ENCODE measurements at regions not wholly inside any gene's neighbourhood (a gene's known extent, or its start where the extent isn't known, plus 50 kb on each side); places are given as distances from the start of the nearest gene placed in this dataset.
A peak's percentile ranks its signal among the peaks of the same experiment; 100 is the strongest.
"Not testable (repeated sequence)": the region's sequence is repeated elsewhere in the genome, so short reads cannot be mapped to it uniquely, and the experiment has no call there.

DNA sequence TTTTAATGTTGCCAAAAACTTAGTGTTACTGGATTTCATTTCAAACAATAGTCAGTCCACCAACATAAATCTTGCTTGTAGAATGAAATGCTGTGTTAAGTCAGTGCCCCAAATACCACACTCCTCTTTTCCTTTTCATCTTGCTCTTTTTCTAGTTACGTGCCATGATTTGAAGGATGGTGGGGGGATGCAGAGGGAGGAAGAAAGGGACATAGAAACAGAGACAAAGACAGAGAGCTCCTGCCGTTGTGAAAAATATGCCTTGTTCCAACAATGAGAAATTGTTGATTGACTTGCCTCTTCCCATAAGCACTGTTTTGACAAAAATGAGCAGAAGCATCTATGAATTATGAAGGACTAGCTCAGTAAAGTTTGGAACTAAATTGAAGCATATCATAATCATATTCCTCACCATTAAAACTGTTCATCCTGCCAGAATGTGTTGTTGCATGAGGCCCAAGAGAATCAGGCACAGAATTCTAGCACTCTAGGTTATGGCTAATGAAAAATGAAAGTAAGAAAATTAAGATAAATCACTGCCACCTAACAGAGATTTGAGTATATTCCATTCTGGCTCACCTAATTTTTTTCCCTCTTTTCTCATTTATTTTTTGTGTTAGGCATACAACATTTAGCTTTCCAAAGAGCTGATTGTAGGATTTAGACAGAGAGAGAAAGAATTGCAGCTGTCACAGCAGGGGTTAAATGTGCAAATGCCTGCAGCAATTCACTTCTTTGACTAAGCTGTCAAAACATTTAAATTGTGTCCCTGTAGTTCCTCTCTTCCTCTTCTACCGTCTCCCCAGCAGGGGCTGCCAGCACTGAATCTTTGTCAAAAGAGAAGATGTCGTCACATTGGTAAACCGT, 111.6 kb upstream of the PTPN13 start:
- no peak for DNase-seq

- DNase-seq, result no peak
Measured at GRCh38 chr4:86483173-86483490, 111.0 kb upstream of the PTPN13 start.

- DNase-seq, result no peak
Measured at GRCh38 chr4:86483773-86484172, 110.3 kb upstream of the PTPN13 start.

DNA sequence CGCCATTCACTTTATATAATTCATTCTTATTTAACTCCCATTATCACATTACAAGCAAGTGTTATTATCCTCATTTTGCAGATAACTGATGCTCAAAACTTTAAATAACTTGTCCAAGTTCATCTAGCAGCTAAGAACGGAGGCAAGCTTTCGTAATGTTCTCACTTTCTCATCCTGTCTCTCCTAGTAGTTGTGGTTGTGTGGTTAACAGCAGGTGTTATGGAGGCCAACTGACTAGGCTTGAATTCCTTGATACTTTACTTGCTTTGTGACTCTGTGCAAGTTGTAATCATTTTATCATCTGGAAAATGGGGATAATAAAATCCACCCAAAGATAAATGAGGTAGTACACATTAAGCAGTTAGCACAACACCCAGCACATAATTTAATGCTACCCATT, 109.9 kb upstream of the PTPN13 start:
- DNase-seq, result no peak

DNA sequence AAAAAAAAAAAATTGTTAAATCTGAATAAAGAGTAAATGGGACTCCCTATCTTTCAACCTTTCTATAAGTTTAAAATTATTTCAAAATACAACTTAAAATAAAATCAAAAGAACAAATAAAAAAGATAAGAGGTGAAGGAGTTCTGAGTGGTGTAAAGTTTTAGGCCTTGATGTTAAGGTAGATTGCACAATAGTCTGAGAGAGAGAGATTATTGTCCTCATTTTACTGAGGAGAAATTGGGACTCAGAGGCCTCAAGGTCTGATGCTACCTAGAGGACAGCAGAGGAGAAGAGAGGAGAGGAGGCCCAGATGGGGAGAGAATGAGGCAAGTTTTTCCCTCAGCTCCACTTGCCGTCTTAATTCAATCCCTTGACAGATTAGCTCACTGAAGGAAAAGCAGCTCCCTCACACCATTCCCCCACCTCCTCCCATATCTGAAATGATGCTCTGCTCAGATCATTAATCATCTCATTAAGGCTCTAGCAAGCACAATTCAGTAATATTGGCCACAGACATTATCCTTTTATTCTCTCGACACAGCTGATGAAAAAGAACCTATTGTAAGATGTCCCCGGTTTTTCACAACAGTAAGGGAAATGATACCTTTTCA, 106.3 kb upstream of the PTPN13 start:
- no peak for DNase-seq

GRCh38 chr4:86493460-86493859, 100.7 kb upstream of the PTPN13 start:
- DNase-seq, result no peak

GRCh38 chr4:86496094-86497080, 97.7 kb upstream of the PTPN13 start:
- peak; percentile 30 for DNase-seq

GRCh38 chr4:86497131-86497530, 97.0 kb upstream of the PTPN13 start:
- peak; percentile 16 for DNase-seq

DNA sequence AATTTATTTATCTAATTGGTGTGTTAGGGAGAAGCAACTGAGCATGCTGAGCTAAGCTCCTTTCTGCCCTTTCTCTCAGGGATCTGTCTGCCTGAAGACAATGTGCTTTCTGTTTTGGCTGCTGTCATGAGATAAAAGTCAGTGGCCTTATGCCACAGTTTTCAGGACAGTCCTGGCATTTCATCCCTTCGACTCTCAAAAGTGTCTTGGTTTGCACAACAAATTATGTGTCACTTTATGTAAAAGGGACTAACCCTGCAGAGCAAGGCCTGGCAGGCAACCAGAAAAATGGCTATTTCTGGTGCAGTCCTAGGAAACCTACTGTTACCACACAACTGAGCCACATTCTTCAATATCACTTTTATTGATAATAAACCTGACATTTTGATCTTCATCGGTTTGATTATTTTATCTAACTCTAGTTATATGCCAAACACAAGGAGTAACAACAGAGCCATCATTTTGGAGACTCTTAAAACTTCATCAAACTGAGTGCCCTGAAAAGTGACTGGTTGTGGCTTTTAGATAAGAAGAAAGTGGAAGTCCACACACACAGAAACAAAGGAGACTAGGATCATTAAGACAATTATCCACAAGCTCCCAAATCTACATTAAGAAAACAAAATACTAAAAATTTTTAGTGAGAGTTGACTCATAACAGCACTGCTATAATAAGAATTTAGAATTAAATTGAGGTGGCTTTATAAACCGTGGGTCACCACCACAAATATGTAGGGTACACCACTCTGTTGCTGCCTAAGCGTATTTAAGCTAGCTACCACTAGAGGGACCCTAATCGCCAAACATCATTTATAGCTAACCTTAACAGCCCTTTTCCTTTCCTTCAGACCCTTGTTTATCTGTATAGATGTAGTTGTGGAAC, 95.9 kb upstream of the PTPN13 start:
- peak; percentile 34 for DNase-seq

DNA sequence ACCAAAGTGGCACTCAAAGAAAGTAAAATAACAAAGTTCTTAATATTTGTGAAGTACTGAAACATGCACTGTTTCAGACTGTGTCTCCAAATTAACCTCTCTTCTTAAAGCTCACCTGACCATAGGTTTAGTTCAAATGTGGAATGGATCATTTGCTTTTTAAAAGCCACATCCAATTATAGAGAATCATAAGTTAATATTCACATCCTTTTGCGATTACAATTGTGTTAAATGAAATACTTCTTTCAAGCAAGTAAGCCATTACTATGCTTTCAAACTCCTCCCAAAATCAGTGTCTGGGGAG, 95.3 kb upstream of the PTPN13 start:
- DNase-seq, result no peak

DNA sequence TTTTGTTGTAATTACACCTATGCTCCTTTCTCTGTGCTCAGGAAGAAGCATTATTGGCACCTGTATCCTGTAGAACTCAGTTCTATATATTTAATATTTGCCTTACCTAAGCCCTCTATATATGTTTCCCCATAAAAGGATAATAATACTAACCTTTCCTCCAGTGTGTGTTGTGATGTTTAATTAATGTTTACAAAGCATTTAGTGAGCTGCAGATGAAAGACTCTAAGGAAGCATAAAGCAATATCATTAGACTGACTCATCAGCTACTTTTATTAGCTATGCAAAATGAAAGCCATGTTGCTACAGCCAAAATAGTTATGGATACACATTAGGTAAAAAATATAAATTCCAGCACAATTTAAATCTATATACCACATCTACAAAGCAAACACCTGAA, 93.6 kb upstream of the PTPN13 start:
- DNase-seq, result no peak

- no peak for DNase-seq
Measured at GRCh38 chr4:86502081-86502480, 92.0 kb upstream of the PTPN13 start.

DNA sequence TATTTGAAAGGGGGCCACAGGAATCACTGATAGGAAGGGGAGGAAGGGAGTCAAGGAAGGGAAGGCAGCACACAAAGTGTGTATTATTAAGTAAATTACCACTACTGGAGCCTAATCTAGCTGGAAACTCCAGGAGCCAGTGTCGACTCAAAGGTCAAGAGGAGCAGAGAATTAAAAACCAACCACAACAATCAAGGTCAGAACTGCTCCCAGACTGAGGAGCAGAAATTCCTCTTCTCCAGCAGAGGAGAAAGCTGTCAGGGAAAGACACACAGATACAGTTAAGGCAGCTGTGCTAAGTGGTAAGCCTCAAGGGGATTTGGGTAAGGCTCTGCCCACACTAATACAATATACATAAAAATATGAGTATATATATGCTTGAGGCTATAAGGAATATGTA, 87.5 kb upstream of the PTPN13 start:
- no peak for DNase-seq

- DNase-seq, result no peak
Measured at GRCh38 chr4:86508436-86508835, 85.7 kb upstream of the PTPN13 start.

- DNase-seq, result no peak
Measured at GRCh38 chr4:86511590-86511989, 82.5 kb upstream of the PTPN13 start.

- no peak for DNase-seq
Measured at GRCh38 chr4:86512631-86513030, 81.5 kb upstream of the PTPN13 start.

- not testable (repeated sequence) for DNase-seq
Measured at GRCh38 chr4:86515963-86516362, 78.2 kb upstream of the PTPN13 start.

- no peak for DNase-seq
Measured at GRCh38 chr4:86521373-86521969, 72.6 kb upstream of the PTPN13 start.

- DNase-seq, result no peak
Measured at GRCh38 chr4:86522349-86522748, 71.8 kb upstream of the PTPN13 start.

GRCh38 chr4:86523333-86523732, 70.8 kb upstream of the PTPN13 start:
- DNase-seq, result no peak

DNA sequence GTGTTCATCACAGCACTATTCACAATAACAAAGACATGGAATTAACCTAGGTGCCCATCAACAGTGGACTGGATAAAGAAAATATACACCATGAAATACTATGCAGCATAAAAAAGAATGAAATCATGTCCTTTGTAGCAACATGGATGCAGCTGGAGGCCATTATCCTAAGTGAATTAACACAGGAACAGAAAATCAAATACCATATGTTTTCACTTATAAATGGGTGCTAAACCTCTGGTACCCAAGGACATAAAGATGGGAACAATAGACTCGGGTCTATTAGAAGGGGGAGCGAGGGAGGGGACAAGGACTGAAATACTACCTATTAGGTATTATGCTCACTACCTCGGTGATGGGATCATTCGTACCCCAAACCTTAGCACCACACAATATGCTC, 66.4 kb upstream of the PTPN13 start:
- DNase-seq, result not testable (repeated sequence)

DNA sequence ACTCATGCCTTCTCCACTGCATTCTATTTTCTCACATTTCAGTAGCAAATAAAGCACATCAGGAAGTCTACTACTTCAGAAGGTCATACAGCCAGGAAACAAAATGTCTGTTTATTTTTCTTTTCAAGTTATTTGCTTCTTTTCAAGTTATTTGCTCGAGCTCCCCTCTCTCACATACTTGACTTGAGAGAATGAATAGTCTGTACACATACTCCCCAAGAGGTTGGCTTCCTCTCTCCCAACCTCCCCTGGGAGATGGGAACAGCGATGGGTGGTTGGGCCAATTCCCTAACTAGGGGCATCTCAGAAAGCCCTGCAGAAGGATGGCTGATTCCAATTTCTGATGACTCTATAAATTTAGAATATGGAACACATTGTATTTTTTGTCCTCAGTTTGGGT, 64.7 kb upstream of the PTPN13 start:
- DNase-seq, result peak; percentile 49

All from NCI-H2029 (cell line).